HG03064 (cell line): ENCODE measurements at regions not wholly inside any gene's neighbourhood (a gene's known extent, or its start where the extent isn't known, plus 50 kb on each side); places are given as distances from the start of the nearest gene placed in this dataset.

Source experiments
- ATAC-seq: cut with Tn5 transposase; IDR thresholded peaks from one replicate; pipeline ENCODE4 v1.9.1; 2021; ENCODE audit warnings: low read depth; ENCODE audit not compliant: unreplicated experiment

DNA sequence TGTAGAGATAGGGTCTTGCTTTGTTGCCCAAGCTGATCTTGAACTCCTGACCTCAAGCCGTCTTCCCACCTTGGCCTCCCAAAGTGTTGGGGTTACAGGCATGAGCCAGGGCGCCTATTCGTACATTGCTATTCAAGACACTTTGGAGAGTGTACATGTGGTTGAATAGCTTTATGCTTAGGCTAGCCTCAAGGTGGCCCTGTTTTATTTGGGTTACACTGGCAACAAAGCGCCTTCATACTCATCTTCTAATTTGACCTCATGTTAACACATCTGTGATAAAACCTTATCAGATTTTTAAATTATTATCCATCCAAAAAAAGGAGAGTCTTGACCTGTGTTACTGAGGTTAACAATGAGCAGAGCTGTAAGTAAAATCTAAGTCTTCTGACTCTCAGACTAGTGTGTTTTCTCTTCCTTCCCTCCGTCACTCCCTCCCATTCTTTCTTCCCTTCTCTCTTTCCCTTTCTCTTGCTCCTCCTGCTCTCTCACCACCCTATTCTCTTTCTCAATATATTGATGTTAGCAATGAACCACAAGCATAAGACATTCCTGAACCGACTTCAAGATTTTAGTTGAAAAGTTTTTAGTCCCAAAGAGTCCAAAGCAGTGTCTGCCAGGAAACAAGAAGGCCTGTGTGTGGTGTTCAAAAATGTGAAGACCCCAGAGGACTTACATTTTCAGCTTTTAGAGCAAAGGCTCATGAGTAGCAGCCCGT, 603.7 kb upstream of the CFAP20DC start:
- ATAC-seq = no peak

DNA sequence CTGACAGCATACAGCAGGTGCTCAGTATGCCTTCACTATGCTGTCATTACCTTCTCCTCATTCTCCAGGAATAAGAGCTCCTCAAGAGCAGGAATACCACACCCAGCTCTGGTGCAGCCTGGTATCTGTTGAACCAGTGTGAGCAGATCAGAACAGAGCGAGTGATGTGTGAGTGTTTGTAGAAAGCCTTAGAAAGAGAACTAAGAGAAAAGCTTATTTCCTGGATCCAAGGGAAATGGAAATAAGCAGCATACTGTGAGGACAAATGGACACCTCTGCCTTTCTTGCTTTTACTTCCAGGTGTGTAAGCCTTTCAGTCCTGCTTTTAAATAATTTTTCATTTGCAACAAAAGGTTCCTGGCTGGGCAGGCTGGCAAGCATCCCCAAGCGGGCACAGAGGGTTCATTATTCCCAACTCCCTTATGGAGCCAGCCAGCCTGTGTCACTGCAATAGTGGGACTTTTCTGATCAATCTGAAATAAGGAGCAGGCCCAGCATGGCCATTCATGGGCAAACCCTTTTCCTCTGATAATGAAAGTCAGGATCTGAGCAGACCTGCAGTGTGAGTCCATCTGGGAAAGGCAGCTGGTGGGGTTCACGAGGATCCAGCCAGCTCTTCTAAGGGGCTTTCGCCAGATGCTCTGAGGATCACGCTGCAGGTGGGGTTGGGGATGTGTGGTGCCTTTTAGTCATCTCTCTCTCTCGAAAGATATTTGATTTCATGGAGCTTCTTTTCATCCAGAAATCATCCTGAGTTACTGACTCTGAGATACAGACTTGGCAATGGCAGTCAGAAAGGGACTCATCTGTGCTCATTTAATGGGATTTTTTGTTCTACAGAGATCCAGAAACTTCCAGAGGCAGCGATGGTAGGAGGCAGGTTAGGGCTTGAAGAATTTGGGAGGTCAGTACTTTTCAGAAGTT, 594.9 kb upstream of the CFAP20DC start:
- ATAC-seq = no peak

DNA sequence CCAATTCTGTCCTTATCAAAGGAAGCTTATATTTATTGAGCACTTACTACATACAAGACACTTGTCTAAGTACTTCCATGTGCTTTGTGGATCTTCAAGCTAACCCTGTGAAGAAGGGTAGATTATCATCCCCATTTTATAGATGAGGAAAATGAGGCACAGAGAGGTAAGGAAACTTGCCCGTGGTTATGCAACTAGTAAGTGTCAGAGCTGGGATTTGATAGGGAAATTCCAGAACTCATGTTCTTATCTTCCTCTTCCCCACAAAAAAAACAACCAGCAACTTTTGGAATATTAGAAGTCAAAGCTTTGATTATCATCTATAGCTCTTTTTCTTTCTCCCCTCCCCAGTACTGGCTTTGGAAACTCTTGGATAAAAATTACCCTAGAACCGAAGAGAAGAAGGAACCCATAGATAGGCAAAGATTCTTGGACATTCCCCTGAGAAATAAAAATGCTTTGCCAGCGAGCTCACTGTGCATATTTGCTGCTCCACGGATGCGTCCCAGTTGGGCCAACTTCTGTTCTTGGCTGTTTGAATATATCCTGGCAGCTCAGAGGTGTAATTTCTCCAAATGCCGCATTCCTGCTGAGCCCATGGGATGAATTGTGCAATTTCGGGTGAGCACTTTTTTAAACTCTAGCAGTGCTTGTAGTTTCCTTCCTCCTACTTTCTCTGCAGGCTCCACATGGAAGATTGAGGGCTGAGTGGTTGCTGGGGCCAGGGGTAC, 591.5 kb upstream of the CFAP20DC start:
- no peak for ATAC-seq

DNA sequence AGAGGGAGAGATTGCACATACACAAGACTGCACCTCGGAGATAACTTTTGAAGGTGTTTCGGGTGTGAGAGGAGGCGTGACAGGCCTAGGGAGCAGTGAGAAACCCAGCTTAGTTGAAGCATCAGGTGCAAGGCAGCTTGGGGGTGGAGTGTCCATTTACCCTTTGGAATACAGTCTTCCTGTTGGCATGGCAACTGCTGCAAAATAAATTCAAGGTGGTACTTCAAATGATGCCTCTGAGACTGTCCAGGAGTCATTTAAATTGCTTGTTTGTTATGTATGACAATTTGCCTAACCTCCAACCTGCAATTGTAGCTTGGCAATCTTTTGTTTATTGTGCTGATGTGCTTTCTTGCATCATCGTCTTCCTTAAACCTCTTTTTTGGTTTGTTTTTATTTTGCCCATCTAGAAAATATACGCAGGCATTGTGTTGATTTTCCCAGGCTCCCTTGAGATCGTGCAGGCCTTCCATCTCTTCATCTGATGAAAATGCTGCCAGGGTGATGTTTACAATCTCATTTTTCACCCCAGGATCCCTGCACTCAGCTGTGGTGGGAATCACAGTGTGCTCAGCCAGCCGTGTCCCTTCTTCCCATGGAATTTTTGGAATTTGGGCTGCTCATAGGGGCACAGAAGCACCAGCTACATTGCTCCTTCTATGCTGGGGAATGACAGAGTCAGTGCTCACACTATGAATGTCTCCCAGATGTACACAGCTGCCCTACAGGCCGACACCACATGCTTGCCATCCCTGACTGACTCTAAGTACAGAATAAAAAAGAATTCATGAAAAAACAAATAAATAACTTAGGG, 583.1 kb upstream of the CFAP20DC start:
- no peak for ATAC-seq

DNA sequence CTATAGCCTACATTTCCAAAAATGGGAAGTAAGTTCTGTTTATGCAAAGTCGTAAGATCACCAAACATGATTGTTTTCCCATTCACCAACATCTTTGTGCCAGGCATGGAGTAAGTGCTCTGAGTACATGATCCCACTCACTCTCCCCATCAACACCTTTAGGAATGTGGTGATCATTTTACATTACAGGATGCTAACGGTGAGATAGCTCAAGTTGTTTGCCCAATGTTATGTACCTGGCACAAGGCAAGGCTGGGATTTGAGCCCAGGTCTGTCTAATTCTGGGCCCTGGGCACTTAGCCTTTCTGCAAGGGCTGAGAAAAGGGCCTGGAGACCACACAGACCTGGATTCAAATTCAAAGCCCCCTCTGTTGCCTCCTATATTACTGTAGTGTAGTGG, 581.7 kb upstream of the CFAP20DC start:
- ATAC-seq = no peak

DNA sequence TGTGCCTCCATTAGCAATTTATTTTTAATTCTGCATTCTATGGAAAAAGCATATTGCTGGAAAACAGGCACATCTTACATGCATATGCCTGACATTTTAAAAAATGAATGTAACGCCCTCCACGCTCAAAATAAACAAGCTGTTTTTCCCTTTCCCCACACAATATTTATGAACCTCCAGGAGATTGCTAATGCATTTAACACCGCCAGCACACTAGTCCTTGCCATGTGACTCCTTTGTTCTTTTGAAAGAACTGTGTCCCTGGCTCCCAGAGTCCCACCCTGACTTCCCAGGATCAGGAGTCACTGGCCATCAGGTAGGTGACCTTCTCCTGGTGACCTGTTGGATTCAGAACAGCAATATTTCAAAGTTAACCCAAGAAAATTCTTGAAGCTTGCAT, 571.2 kb upstream of the CFAP20DC start:
- ATAC-seq = no peak

DNA sequence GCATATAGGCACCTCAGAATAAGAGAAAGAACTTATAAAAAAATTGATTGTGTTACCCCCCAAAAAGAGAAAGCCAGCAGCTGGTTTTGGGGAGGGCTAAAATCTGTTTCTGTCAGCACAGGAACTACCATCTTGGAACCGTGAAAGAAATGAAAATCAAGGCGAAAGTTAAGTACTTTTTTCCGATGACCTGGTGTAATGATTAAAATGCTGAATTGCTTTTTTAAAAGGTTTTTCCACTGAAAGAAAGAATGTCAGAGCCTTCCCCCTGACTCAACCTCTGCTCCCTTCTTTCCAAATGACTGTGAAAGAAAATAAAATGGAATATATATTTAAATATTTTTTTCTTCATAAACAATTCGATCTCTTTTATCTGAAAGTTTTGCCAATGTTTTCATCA, 570.5 kb upstream of the CFAP20DC start:
- no peak for ATAC-seq

DNA sequence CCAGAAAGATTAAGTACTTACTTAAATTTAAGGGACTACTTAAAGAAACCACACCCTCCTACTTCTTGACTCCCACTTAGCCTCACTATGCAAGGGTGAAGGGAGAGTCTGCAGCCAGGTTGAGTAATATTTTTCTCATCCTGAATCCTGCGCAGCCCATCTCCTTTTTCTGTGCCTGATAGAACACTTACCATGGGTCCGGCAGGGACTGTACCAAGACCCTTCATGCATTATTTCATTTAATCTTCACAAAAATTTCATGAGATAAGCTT, 562.6 kb upstream of the CFAP20DC start:
- no peak for ATAC-seq

DNA sequence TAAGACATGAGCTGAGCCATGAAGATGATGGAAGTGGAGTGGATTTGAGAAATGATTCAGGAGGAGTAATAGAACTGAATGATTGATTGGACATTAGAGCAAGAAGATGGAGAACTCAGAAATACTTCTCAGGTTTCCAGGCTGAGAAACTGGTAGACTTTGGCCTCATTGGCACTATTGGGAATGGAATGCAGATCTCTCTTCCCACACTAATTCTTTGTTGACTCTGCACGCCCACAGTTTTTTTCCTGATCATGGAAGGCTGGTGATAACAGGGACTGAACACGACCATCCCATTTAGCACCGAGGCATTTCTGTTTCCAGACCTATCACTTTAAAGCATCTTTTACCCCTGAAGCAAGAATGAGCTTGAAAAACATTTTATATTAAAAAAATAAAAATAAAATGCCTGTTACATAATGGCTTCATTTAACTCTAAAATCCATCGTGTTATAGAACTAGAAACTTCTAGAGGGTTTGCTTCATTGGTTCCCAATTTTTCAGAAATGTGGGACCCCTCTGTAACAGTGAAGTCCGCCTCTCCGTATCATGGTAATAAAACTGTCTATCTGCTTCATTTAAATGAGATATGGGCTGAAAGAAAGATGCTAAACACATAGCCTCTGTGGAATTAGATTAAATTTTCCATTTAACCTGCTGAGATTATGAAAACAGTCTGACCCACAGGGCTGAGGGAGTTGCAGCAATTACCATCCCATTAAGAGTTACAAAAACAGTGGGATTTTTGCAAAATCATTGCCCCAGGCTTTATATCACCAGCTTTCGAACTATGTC, 562.0 kb upstream of the CFAP20DC start:
- ATAC-seq = no peak

DNA sequence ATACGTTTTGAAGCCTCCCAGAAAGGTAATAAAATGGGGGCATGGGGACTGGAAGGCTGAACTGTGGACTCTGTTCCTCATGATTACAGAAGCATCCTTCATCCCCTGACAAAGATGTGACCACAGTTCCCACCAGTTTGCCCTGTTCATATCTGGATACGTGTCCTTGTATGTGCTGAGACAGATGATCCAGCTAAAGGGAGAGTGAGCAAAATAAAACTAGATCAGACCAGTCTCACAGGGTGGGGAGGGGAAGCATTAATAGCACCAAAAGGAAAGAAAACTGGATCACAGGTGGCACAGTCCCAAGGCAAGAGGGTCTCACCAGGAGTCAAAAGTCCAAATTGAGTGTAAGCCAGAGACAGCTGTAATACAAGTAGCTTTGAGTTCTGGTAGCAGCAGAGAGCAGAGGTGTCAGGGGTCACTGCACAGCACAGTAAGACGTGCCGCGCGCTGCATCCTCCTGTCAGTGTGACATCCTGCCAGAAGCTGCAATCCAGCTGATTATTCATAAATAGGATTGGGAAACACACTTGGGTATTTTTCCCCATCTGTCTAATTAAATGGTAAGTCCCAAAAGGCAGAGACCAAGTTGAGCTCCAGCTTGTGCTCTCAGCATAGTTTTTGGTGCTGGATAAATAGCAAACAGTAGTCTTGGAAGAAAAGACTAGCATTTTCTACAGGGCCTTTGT, 560.0 kb upstream of the CFAP20DC start:
- no peak for ATAC-seq

DNA sequence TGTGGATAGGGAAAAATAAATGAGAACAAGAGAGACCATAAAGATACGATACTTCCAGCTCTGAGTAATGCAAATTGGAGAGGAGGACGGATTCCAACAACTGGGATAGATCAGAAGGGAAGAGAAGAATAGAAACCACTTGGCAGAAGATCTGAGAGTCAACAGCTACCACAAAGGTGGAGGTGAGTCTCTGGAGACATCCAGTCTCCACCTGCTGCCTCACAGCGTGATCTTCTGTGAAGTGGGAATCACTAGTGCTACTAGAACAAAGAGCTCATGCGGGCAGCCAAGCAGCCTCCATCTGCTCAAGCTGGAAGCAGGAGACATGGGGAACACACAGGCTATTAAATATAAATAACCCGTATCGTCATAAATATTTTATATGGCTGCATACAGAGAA, 558.5 kb upstream of the CFAP20DC start:
- ATAC-seq = no peak

DNA sequence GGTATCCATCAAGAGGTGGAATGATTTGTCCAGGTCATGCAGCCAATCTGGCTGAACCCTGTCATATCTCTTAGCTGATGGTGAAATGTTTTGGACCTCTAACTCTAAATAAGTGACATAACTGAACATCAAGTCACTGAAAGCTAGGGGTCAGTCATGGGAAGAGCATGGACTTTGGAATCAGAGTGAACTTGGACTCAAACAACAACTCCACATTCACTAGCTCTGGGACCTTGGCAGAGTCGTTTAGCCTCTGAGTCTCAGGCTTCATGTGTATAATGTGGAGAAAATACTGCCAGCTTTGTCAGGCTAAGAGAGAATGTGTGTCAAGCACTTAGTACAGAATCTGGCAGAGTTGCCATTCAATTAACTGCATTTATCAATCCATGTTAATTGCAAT, 557.8 kb upstream of the CFAP20DC start:
- ATAC-seq = no peak

DNA sequence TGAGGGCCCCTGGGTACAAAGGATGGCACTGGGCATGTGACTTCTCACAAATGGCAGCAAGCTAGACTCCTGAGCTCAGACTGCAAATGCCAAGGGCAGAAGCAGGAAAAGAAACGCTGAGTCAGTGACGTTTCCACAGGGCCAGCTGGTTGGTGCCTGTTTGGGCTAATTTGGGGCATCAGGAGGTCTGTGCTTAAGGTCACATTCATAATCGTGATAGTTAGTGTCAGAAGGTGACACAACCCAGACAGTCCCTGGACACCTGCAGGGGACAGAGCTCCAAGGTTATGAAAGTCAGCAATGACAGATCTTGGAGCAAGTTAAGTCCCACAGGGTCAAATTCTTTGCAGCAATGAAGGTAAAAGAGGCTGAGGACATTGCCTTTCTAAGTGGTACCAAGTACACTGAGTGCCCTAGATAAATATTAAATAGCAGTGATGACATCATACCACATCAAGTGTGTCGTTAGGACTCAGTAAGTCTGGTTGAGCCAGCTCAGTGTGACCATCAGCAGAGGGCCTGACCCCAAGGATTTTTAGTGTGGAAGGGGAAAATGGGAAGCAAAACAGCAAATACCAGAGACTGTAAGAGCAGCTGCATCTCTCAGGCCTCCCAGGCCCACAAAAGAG, 556.9 kb upstream of the CFAP20DC start:
- no peak for ATAC-seq

DNA sequence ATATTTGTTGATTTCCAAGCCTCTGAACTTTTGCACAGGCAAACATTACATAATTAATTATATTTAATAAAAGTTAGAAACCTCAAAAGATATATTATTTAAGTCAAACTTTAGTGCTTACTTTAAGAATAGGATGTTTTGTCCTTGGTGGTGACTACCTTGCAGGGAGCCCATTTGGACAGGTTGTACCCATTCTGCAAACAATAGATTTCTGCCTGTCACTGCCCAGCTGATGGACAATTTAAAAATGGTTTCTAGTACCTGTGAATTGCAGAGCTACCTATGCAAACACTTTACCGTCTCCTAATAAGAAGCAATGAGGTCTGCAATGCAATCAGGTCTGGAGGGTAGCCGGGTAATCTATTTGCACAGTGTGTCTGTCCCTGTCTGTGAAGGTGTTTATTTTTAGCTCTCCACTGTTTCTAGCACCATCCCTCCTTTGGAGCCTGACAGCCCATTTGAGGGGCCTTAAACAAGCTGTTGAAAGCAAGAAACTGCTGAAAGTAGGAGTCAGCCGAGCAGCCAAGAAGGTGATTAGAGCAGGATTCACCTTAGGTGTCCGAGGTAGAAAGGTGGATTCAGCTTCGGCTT, 556.2 kb upstream of the CFAP20DC start:
- no peak for ATAC-seq

DNA sequence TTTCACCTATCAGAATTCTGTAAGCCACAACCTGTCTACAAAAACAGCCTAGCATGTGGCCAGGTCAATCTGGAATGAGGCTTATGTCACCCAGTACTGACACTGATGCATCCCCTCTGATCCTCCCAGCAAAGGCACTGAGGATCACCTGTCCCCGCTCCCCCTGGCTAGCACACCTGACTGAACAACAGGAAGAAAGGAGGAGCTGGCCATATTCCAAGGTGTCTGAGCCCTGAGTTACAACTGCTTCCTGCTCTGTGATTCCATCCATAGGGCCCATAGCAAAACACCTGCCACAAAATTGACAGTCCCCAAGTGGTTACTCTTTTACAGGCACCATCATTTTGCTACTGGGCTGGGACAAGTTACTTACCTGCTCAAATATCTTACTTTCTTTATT, 555.5 kb upstream of the CFAP20DC start:
- no peak for ATAC-seq

DNA sequence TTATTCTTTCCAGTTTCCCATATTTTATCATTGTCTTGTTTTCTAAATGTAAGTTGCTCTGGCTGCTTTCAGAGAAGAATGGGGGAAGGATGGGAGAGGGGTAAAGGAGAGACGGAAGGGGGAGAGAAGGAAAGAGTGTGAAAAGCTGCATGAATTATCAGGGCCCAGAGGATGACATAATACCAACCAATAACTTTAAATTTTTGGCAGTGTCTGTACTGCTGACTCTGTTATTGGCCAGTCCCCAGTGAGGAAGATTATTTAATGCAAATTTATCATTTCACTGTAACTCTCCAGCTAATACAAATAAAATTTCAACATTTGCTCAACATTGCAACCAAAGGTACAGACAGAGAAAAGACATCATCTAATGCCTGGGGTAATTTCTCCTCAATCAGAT, 551.7 kb upstream of the CFAP20DC start:
- ATAC-seq = no peak

DNA sequence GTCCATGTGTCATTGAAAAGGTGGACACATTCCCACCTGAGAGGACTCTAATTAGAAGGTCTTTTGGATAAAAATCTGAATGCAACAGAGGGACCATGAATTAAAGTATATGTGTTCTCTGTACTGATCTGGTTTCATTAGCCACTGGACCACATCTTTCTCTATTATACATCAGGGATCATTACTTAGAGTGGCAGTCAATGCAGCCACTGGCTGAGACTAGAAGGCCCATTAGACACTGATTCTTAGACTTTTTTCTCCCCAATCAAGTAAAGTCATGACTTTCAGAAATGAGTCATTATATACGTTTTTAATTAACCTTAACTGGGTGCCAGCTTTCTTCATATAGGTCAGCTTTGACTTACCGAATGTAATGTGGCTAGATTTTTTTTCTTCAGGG, 550.8 kb upstream of the CFAP20DC start:
- ATAC-seq = no peak

DNA sequence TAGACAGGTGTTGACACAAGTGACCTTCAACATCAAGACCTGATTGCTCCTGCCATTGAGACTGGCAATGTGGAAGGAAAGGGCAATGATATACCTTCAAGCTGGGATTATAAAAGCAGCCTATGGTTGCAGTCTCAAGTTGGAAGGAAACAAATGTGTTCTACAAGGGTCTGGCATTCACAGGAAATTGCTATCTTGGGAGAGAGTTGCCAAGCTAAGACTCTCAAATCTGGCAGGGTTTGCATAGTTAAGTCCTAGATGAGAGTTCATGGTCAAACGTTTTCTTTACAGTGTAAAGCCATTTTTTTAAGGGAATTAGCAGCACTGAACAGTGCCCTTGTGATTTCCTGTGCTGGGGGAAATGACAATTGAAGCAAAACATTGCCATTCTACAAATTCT, 546.9 kb upstream of the CFAP20DC start:
- no peak for ATAC-seq

DNA sequence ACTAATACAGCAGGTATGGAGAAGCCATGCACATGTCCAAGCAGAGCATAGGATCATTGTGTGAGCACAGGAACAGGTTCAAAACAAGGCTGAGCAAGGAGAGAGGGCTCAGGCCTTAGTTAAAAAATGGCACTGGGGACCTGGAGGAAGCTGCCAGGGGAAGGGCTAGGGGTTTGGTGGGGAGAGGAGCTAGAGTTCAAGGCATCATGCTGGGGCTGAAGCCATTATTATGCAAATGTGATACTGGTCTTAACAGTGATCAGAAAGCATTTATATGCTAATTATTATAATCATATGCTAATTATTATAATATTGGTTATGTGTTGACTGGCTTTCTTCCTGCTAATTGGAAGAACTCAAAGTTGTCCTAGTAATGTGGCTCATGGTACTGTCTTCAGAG, 546.0 kb upstream of the CFAP20DC start:
- ATAC-seq = no peak
